Heart left ventricle (tissue), 13 donors: ENCODE measurements at regions not wholly inside any gene's neighbourhood (a gene's known extent, or its start where the extent isn't known, plus 50 kb on each side); places are given as distances from the start of the nearest gene placed in this dataset.

ENCODE experiments used
- CTCF ChIP-seq, 12 donors: fragments of 200-600 bp; sonication (generic) in 4 of 12; IDR thresholded peaks; one replicate each; pipeline versions ENCODE4 v1.5.0 to v1.8.0; 2018 to 2022; ENCODE audit warnings: antibody characterized with exemption in 12 of 12, mild to moderate bottlenecking in 5 of 12
- POLR2A ChIP-seq, 2 donors: fragments of 450-650 bp; IDR thresholded peaks; one replicate each; pipeline ENCODE4 v1.6.1; 2017; ENCODE audit warnings: antibody characterized with exemption in 2 of 2, mild to moderate bottlenecking in 2 of 2, moderate library complexity in 2 of 2
- donor health status: ischemic (EF 13 %, LVEDD 7.1; RV severe dilation, severe dysfunction).
- donor health status: DM: no; HTN: yes; CAD: no.
- donor health status: DM: no; HTN: no; CAD: no.
- donor health status: ischemic (EF 25% LVEDD 6.9; RV normal size, moderate dysfunction).
- donor health status: ischemic (EF 25% LVEDD 5.7; RV mildly dilated, moderate dysfunction).
- donor health status: ischemic (EF 35%, LVEDD 5.7; RV mildly dilated, moderate dysfunction).
- donor health status: nonischemic (EF 11% LVEDD 7.7; RV severe dilation, severe dysfunction).
- donor health status: DM: yes; HTN: yes; CAD: no.
- donor health status: PGD.
- donor health status: ischemic (EF 29% LVEDD 5.4; RV normal size, mild dysfunction).
- donor health status: nonischemic (EF 23%, LVEDD 6.1; RV moderate dilation, normal function).

GRCh38 chr5:43773478-43773844, 170.5 kb downstream of the NNT start:
- TF ChIP-seq CTCF (IDR thresholded peaks at IDR 0.05): no peak
- no peak for TF ChIP-seq POLR2A (IDR thresholded peaks at IDR 0.05)
